H1 (cell line): ENCODE measurements at regions not wholly inside any gene's neighbourhood (a gene's known extent, or its start where the extent isn't known, plus 50 kb on each side); places are given as distances from the start of the nearest gene placed in this dataset.

Source experiments
- ASH2L ChIP-seq: fragments of 200-600, 300-600 bp; sonication (generic); IDR thresholded peaks from one replicate; pipeline ENCODE4 v1.7.1; 2017; ENCODE audit warnings: low read length
- BCL11A ChIP-seq, 2 experiments: IDR thresholded peaks; one replicate each; pipeline ENCODE4 v1.6.1; 2011; ENCODE audit warnings: low read depth in 2 of 2, low read length in 2 of 2, mild to moderate bottlenecking in 2 of 2
- BRCA1 ChIP-seq: IDR thresholded peaks from 2 replicates; pipeline ENCODE4 v1.6.1; 2012; ENCODE audit warnings: low read depth, low read length, improper control_type of control experiment
- EP300 ChIP-seq, 2 experiments: IDR thresholded peaks; 1 replicate in 1 of 2; 2 replicates in 1 of 2; pipeline ENCODE4 v1.6.1; 2011 to 2012; ENCODE audit warnings: low read depth in 2 of 2, low read length in 2 of 2, mild to moderate bottlenecking in 2 of 2, borderline replicate concordance in 1 of 2, inconsistent platforms in 1 of 2, moderate library complexity in 1 of 2
- HDAC2 ChIP-seq, 2 experiments: fragments of 300-600 bp in 1 of 2; sonication (generic) in 1 of 2; IDR thresholded peaks; 2 replicates each; pipeline ENCODE4 v1.6.1; 2011 to 2012; ENCODE audit warnings: low read depth in 2 of 2, low read length in 2 of 2, mild to moderate bottlenecking in 2 of 2, moderate library complexity in 2 of 2, borderline replicate concordance in 1 of 2, inconsistent platforms in 1 of 2
- RBBP5 ChIP-seq: IDR thresholded peaks from 2 replicates; pipeline ENCODE4 v1.7.1; 2012; ENCODE audit warnings: low read depth, mild to moderate bottlenecking, inconsistent platforms, low read length, moderate library complexity, borderline replicate concordance
- SRF ChIP-seq: IDR thresholded peaks from 2 replicates; pipeline ENCODE4 v1.6.1; 2011; ENCODE audit warnings: mild to moderate bottlenecking, low read depth, low read length, moderate library complexity
- TAF1 ChIP-seq: IDR thresholded peaks from 2 replicates; pipeline ENCODE4 v1.6.1; 2011; ENCODE audit warnings: mild to moderate bottlenecking, low read depth, low read length
- ZNF274 ChIP-seq: IDR thresholded peaks from 2 replicates; pipeline ENCODE4 v1.7.0; 2012; ENCODE audit warnings: low read length, borderline replicate concordance; ENCODE audit errors: extremely low read depth

DNA sequence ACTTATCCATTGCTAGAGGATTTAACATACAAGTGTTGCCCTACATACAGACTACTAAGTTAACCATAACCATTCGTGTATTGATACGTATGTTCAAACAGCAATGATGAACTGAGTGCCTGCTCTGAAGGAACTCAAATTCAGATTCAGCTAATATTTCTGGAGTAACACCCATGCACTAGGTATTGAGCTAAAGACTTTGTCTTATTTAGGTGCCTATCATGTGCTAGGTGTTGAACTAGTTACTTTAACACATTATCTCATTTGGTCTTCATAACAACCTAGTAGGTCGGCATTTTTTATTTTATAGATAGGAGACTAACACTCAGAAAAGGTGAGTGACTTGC, 160.0 kb downstream of the LTN1 start (continued):
- TF ChIP-seq BRCA1, result no peak
- TF ChIP-seq SRF, result no peak
- no peak for TF ChIP-seq BCL11A (IDR thresholded peaks at IDR 0.05; ENCODE audit: low read depth in 2 of 2, low read length in 2 of 2)
- no peak for TF ChIP-seq HDAC2 (IDR thresholded peaks at IDR 0.05; ENCODE audit: borderline replicate concordance in 1 of 2, low read depth in 2 of 2, low read length in 2 of 2)
- TF ChIP-seq TAF1, result no peak
- TF ChIP-seq ZNF274, result no peak
- TF ChIP-seq EP300 (IDR thresholded peaks at IDR 0.05; ENCODE audit: borderline replicate concordance in 1 of 2, low read depth in 2 of 2, low read length in 2 of 2), result no peak
- no peak for TF ChIP-seq ASH2L
- no peak for TF ChIP-seq RBBP5
- TF ChIP-seq, all 59 proteins: peak for 0
